ENCODE measurements at regions not wholly inside any gene's neighbourhood (a gene's known extent, or its start where the extent isn't known, plus 50 kb on each side); places are given as distances from the start of the nearest gene placed in this dataset.

- CTCF ChIA-PET = interaction anchor here (1.1 kb wide), 1 partner anchor 29 kb away, joined by 3 read pairs; no protein-coding TSS in a partner anchor
- DNase-seq (ENCODE audit: extremely low spot score) = no peak
- TF ChIP-seq, protein P1, sequence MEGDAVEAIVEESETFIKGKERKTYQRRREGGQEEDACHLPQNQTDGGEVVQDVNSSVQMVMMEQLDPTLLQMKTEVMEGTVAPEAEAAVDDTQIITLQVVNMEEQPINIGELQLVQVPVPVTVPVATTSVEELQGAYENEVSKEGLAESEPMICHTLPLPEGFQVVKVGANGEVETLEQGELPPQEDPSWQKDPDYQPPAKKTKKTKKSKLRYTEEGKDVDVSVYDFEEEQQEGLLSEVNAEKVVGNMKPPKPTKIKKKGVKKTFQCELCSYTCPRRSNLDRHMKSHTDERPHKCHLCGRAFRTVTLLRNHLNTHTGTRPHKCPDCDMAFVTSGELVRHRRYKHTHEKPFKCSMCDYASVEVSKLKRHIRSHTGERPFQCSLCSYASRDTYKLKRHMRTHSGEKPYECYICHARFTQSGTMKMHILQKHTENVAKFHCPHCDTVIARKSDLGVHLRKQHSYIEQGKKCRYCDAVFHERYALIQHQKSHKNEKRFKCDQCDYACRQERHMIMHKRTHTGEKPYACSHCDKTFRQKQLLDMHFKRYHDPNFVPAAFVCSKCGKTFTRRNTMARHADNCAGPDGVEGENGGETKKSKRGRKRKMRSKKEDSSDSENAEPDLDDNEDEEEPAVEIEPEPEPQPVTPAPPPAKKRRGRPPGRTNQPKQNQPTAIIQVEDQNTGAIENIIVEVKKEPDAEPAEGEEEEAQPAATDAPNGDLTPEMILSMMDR (IDR thresholded peaks at IDR 0.05; ENCODE audit: control extremely low read depth, extremely low read depth, low read depth, missing control alignments) = no peak
- POLR2A ChIA-PET = no interaction called here
Measured at GRCh38 chr7:25922296-25922695, 229.7 kb upstream of the NFE2L3 start.

- ChIA-PET POLR2A (no interaction called here), CTCF (no interaction called here)
- DNase-seq (ENCODE audit: extremely low spot score) = no peak
- TF ChIP-seq, protein P1 (IDR thresholded peaks at IDR 0.05; ENCODE audit: control extremely low read depth, extremely low read depth, low read depth, missing control alignments) = no peak
Measured at GRCh38 chr7:25923741-25924460, 228.1 kb upstream of the NFE2L3 start.

DNA sequence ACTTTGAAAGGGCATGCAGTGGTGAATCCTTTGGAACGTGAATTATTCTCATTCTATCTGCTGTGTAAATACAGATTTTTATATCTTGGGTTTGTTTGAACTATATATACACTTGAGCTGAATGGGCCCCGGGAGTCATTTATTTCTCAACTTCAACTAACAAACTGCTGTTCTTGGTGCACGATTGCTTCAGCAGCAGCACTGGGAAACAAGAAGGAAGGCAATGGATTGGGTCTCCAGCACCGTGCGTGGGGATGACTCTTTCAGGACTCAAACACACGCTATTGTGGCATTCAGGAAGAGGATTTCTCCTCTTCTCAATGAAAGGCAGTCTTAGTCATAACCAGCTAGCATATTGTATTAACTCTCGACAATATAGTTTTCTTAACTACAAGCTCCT is 226.0 kb upstream of the NFE2L3 start:
- ChIA-PET POLR2A (no interaction called here), CTCF (no interaction called here)
- TF ChIP-seq, protein P1 (IDR thresholded peaks at IDR 0.05; ENCODE audit: control extremely low read depth, extremely low read depth, low read depth, missing control alignments) = no peak
- DNase-seq (ENCODE audit: extremely low spot score) = no peak

DNA sequence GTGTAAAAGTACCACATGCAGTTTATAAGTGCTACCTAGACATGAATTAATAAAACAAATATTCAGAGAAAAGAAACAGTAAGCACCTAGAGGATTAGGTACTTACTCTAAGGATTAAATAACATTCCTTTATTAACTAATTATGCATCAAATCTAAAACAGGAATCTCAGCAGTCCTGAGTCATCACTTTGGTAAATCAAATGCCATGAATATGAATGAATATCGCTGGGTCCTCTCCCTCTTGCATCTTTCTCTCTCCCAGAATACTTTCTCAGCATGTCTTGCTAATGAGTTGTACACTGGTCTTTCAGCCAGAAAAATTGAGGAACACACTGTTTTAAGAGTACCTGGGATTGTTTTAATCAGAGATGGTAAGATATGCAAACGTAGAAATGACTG is 225.5 kb upstream of the NFE2L3 start:
- ChIA-PET CTCF (no interaction called here), POLR2A (no interaction called here)
- no peak for DNase-seq (ENCODE audit: extremely low spot score)
- TF ChIP-seq, protein P1 (IDR thresholded peaks at IDR 0.05; ENCODE audit: control extremely low read depth, extremely low read depth, low read depth, missing control alignments) = no peak

DNA sequence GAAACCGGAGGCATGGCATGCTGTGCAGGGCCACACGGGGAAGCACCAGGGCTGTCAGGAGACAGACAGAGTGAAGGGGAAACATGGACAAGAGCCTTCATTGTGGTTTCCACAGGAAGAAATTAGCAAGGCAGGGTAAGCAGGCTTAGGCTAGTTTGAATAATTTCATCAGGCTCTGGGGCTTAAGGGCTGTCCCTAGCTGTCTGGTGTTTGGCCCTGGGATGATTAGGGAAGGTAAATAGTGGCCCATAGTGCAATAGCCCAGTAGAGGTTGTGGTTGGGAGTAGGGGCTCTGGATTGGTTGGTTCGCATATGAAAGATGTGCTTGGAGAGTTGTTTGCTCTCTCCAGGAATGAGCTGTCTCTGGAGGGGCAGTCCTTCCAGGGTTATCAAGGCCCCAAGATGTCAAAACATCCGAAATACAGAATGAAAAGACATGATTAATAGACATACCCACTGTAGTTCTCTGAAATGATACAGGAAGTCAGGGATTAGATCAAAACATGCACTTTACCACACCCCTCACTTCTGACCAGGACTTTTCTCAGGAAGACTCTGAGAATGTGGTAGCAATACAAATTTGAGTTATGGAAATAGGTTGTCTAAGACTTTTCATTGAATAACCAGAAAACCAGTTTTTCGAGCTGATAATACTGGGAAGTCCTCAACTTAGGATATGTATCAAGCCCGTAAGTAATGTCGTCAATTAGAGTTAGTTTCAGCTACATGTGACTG is 224.9 kb upstream of the NFE2L3 start:
- CTCF ChIA-PET = interaction anchor here (1.5 kb wide), 1 partner anchor 32 kb away, joined by 3 read pairs; no protein-coding TSS in a partner anchor
- no peak for DNase-seq (ENCODE audit: extremely low spot score)
- TF ChIP-seq, protein P1 (IDR thresholded peaks at IDR 0.05; ENCODE audit: control extremely low read depth, extremely low read depth, low read depth, missing control alignments) = no peak
- POLR2A ChIA-PET = no interaction called here

DNA sequence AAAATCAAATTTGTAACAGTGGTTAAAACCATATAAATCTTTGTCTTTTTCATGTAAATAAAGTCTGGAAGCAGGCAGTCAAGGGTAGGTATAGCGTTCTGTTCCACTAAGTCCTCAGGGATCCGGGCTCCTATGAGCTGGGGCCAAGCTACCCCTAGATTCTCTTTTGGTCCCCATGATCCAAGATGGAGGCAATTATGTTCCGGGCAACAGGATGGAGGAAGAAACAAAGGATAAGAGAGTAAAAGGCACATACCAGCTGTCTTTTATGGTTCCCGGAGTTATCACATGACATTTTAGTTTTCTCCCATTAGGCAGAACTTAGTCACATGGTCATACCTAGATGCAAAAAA is 224.4 kb upstream of the NFE2L3 start:
- DNase-seq (ENCODE audit: extremely low spot score) = no peak
- TF ChIP-seq, protein P1 (IDR thresholded peaks at IDR 0.05; ENCODE audit: control extremely low read depth, extremely low read depth, low read depth, missing control alignments) = no peak
- ChIA-PET CTCF (interaction anchor here (1.5 kb wide), 1 partner anchor 33 kb away, joined by 3 read pairs; no protein-coding TSS in a partner anchor), POLR2A (no interaction called here)

Measured in GM10248 (cell line).